ENCODE measurements at regions not wholly inside any gene's neighbourhood (a gene's known extent, or its start where the extent isn't known, plus 50 kb on each side); places are given as distances from the start of the nearest gene placed in this dataset.

DNA sequence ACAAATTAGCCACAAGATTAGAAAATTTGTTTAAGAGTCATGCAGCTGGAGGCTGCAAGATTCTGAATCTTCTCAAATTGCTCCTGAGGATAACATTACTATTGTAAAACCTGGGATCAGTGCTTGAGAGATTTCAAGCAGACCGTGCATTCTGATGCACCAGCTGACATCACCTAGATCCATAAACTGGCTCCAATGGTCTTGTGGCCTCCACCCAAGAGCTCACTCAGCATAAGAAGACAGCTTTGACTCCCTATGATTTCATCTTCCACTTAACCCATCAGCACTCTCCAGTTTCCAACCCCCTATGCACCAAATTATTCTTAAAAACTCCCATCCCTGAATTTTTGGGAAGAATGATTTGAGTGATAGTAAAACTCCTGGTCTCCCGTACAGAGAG, 1007.9 kb upstream of the TENM4 start:
- TF ChIP-seq POLR2A (IDR thresholded peaks at IDR 0.05) (no peak), CTCF (IDR thresholded peaks at IDR 0.05) (no peak)

Measured in Peyer's patch (tissue), 4 donors.